ENCODE measurements at regions not wholly inside any gene's neighbourhood (a gene's known extent, or its start where the extent isn't known, plus 50 kb on each side); places are given as distances from the start of the nearest gene placed in this dataset.

- Histone ChIP-seq H3K9me3 (no peaks in the 10 kb centered on the region), H3K4me3 (no peak overlapping the region), H3K27me3 (no peaks in the 10 kb centered on the region), H3K27ac (no peak overlapping the region), H3K4me1 (no peaks in the 10 kb centered on the region), H3K36me3 (no peaks in the 10 kb centered on the region)
- no peak for DNase-seq (ENCODE audit: extremely low spot score in 2 of 2)
- TF ChIP-seq POLR2AphosphoS5 (IDR thresholded peaks at IDR 0.05; ENCODE audit: insufficient read depth in 1 of 2, low read depth in 1 of 2) (no peak), CTCF (IDR thresholded peaks at IDR 0.05) (no peak), POLR2A (IDR thresholded peaks at IDR 0.05) (no peak)
- intact Hi-C loops (cut with DNase I): no loop called here
These were observed 217.6 kb upstream of the ZFP42 start for GRCh38 chr4:187777954-187778353.

GRCh38 chr4:187780070-187780469 lies 215.5 kb upstream of the ZFP42 start:
- Histone ChIP-seq H3K36me3 (no peaks in the 10 kb centered on the region), H3K27me3 (no peaks in the 10 kb centered on the region), H3K27ac (no peak overlapping the region), H3K9me3 (no peaks in the 10 kb centered on the region), H3K4me1 (no peaks in the 10 kb centered on the region), H3K4me3 (no peak overlapping the region)
- TF ChIP-seq POLR2A (IDR thresholded peaks at IDR 0.05): no peak
- TF ChIP-seq POLR2AphosphoS5 (IDR thresholded peaks at IDR 0.05; ENCODE audit: insufficient read depth in 1 of 2, low read depth in 1 of 2): no peak
- intact Hi-C loops (cut with DNase I): no loop called here
- no peak for DNase-seq (ENCODE audit: extremely low spot score in 2 of 2)

- no peaks in the 10 kb centered on the region for H3K9me3 ChIP-seq
- no peak for DNase-seq (ENCODE audit: extremely low spot score in 2 of 2)
- intact Hi-C loops (cut with DNase I): no loop called here
- no peaks in the 10 kb centered on the region for H3K4me1 ChIP-seq
- no peak overlapping the region for H3K27ac ChIP-seq
- TF ChIP-seq POLR2A (IDR thresholded peaks at IDR 0.05) (no peak), CTCF (IDR thresholded peaks at IDR 0.05) (no peak), POLR2AphosphoS5 (IDR thresholded peaks at IDR 0.05; ENCODE audit: insufficient read depth in 1 of 2, low read depth in 1 of 2) (no peak)
- no peaks in the 10 kb centered on the region for H3K36me3 ChIP-seq
- no peaks in the 10 kb centered on the region for H3K27me3 ChIP-seq
- H3K4me3 ChIP-seq: no peak overlapping the region
These were observed 213.2 kb upstream of the ZFP42 start for GRCh38 chr4:187782286-187782824.

GRCh38 chr4:187786190-187786589 lies 209.4 kb upstream of the ZFP42 start:
- intact Hi-C loops (cut with DNase I): no loop called here
- H3K27me3 ChIP-seq: no peaks in the 10 kb centered on the region
- DNase-seq (ENCODE audit: extremely low spot score in 2 of 2): no peak
- H3K27ac ChIP-seq: no peak overlapping the region
- no peaks in the 10 kb centered on the region for H3K36me3 ChIP-seq
- TF ChIP-seq POLR2AphosphoS5 (IDR thresholded peaks at IDR 0.05; ENCODE audit: insufficient read depth in 1 of 2, low read depth in 1 of 2): no peak
- TF ChIP-seq CTCF (IDR thresholded peaks at IDR 0.05): no peak
- no peak for TF ChIP-seq POLR2A (IDR thresholded peaks at IDR 0.05)
- no peak overlapping the region for H3K4me3 ChIP-seq
- H3K9me3 ChIP-seq: no peaks in the 10 kb centered on the region
- H3K4me1 ChIP-seq: no peaks in the 10 kb centered on the region

- Histone ChIP-seq H3K27me3 (no peaks in the 10 kb centered on the region), H3K9me3 (no peaks in the 10 kb centered on the region), H3K4me1 (no peaks in the 10 kb centered on the region), H3K36me3 (no peaks in the 10 kb centered on the region), H3K4me3 (no peak overlapping the region), H3K27ac (no peak overlapping the region)
- DNase-seq (ENCODE audit: extremely low spot score in 2 of 2): no peak
- intact Hi-C loops (cut with DNase I): no loop called here
- no peak for TF ChIP-seq POLR2AphosphoS5 (IDR thresholded peaks at IDR 0.05; ENCODE audit: insufficient read depth in 1 of 2, low read depth in 1 of 2)
- TF ChIP-seq CTCF (IDR thresholded peaks at IDR 0.05): no peak
- TF ChIP-seq POLR2A (IDR thresholded peaks at IDR 0.05): no peak
These were observed 206.5 kb upstream of the ZFP42 start for GRCh38 chr4:187789078-187789477.
